ENCODE measurements at regions not wholly inside any gene's neighbourhood (a gene's known extent, or its start where the extent isn't known, plus 50 kb on each side); places are given as distances from the start of the nearest gene placed in this dataset.

DNA sequence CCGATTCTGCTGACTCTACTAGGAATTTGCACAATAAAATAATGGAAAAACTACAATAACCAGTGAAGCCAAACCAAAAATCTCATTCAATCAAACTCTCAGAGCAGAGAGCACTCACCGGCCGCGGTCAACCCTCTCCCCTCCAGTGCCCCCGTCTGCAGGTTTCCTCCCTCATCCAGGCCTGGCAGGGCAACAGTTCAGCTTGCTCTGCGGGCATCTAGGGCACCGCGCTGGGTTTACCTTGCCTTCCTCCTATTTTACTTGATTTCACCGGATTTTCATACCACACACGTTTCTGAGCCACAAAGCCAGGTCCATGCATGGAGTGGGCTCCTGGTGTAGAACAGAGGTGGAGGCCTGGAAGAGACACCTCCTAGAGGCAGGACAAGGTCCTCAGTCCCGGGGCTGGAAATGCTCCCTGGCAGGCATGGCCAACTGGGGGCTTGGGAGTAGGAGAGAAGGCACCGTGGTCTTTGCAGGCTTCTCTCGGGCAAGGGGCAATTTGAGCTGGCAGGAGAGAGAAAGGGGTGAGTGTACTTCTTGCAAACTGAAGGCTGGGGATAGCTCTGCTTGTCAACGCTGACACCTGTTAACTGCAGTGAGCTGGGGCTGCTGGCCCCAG, 938.4 kb downstream of the BRD1 start:
- Histone ChIP-seq H3K27me3 (no peaks in the 10 kb centered on the region), H3K4me1 (ENCODE audit: insufficient read depth) (no peaks in the 10 kb centered on the region), H3K27ac (no peak overlapping the region), H3K4me3 (no peak overlapping the region), H3K36me3 (no peaks in the 10 kb centered on the region), H3K9me3 (no peaks in the 10 kb centered on the region)
- TF ChIP-seq CTCF (IDR thresholded peaks at IDR 0.05) (no peak), EP300 (IDR thresholded peaks at IDR 0.05) (no peak), POLR2A (IDR thresholded peaks at IDR 0.05) (no peak)
- peak in 1 of 5 donors; percentile 7 for DNase-seq
- whole genome bisulfite sequencing, 3 donors: 87 to 90% (median 87%) methylated on average over 14 of the region's 14 CpGs
- intact Hi-C loops (cut with DNase I): no loop called here

GRCh38 chr22:48888466-48889208, 939.0 kb downstream of the BRD1 start:
- no peaks in the 10 kb centered on the region for H3K27me3 ChIP-seq
- H3K4me3 ChIP-seq: no peak overlapping the region
- peak in 2 of 5 donors; percentile 0 to 10 for DNase-seq
- no peaks in the 10 kb centered on the region for H3K9me3 ChIP-seq
- no peak overlapping the region for H3K27ac ChIP-seq
- intact Hi-C loops (cut with DNase I): no loop called here
- H3K4me1 ChIP-seq (ENCODE audit: insufficient read depth): no peaks in the 10 kb centered on the region
- H3K36me3 ChIP-seq: no peaks in the 10 kb centered on the region
- TF ChIP-seq EP300 (IDR thresholded peaks at IDR 0.05) (no peak), POLR2A (IDR thresholded peaks at IDR 0.05) (no peak), CTCF (IDR thresholded peaks at IDR 0.05) (no peak)
- 89 to 93% (median 90%) methylated on average over 14 of the region's 14 CpGs for WGBS, 3 donors

DNA sequence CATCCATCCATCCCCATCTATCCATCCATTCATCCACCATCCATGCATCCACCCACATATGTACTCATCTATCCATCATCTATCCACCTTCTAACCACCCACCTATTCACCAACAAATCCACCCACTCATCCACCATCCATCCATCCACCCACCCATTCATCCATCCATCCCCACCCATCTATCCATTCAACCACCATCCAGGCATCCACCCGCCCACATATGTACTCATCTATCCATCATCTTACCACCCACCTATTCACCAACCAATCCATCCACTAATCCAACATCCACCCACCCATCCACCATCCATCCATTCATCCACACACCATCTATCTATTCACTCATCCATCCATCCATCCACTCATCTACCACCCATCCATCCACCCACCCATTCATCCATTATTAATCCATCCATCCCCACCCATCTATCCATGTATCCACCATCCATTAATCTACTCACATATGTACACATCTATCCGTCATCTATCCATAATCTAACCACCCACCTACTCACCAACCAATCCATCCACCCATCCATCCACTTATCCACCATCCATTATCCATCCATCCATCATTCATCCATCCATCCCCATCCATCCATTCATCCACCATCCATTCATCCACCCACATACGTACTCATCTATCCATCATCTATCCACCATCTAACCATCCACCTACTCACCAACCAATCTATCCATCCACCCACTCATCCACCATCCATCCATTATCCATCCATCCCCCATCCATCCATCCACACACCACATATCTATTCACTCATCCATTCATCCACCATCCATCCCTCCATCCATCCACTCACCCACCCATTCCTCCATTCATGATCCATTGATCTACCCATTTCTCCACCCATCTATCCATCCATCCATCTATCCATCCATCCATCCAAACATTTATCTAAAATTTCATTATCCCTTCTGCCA, 940.0 kb downstream of the BRD1 start:
- intact Hi-C loops (cut with DNase I): no loop called here
- no peak for DNase-seq
- Histone ChIP-seq H3K27me3 (no peaks in the 10 kb centered on the region), H3K4me1 (ENCODE audit: insufficient read depth) (no peaks in the 10 kb centered on the region), H3K36me3 (no peaks in the 10 kb centered on the region), H3K27ac (no peak overlapping the region), H3K9me3 (no peaks in the 10 kb centered on the region), H3K4me3 (no peak overlapping the region)
- TF ChIP-seq CTCF (IDR thresholded peaks at IDR 0.05): no peak
- TF ChIP-seq POLR2A (IDR thresholded peaks at IDR 0.05): no peak
- TF ChIP-seq EP300 (IDR thresholded peaks at IDR 0.05): no peak
- 85 to 91% (median 87%) methylated on average over 3 of the region's 3 CpGs for WGBS, 3 donors

DNA sequence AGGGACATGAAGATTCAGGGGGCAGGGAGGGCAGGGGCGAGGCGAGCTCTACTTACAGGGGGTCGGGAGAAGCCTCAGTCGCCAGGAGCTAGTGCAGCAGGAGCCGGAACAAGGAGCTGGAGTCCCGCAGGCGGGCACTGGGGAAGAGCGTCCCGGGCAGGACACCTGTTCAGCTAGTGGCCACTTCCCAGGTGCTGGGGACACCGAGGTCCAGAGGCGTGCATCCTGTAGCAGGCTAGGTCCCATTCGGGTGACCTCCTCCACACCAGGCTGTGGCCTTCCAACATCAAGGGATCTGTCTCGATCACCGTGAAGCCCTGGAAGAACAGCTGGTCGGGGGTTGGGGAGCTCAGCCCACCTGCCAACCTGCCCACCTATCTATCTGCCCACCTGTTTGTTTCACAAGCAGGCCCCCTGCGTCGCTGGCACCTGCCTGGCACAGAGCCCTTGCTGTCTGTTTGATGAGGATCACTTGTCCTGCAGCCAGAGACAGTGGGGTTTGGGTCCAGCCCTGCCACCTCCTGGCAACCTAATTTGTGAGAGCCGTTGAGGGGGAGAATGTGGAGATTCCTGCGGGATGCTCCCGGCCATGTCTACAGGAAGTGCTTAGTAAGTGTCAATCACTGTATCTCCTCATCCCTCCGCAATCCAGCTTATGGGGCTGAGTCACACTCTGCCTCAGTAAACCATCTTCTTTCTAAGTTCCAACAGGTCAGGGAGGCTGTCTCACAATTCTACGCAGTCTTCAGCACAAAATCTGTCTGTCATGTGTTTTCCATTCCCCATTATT, 940.9 kb downstream of the BRD1 start:
- intact Hi-C loops (cut with DNase I): no loop called here
- Histone ChIP-seq H3K27me3 (no peaks in the 10 kb centered on the region), H3K36me3 (no peaks in the 10 kb centered on the region), H3K4me3 (no peak overlapping the region), H3K9me3 (no peaks in the 10 kb centered on the region), H3K4me1 (ENCODE audit: insufficient read depth) (no peaks in the 10 kb centered on the region), H3K27ac (no peak overlapping the region)
- WGBS, 3 donors: 78 to 80% (median 78%) methylated on average over 21 to 22 of the region's 22 CpGs
- DNase-seq: peak in 2 of 5 donors; percentile 11 to 17
- no peak for TF ChIP-seq EP300 (IDR thresholded peaks at IDR 0.05)
- no peak for TF ChIP-seq POLR2A (IDR thresholded peaks at IDR 0.05)
- TF ChIP-seq CTCF (IDR thresholded peaks at IDR 0.05): no peak
